AG04449 (cell line): ENCODE measurements at regions not wholly inside any gene's neighbourhood (a gene's known extent, or its start where the extent isn't known, plus 50 kb on each side); places are given as distances from the start of the nearest gene placed in this dataset.

Experiments
- CTCF ChIA-PET: fragments of 350-600 bp; formaldehyde crosslinking; extraction: SDS; loops from one replicate; lab custom pipeline; 2021; ENCODE audit warnings: antibody characterized with exemption; lab: Yijun Ruan, JAX
- POLR2A ChIA-PET: fragments of 400-600, 350-600 bp; formaldehyde crosslinking; extraction: SDS; loops from one replicate; lab custom pipeline; 2020; ENCODE audit warnings: antibody characterized with exemption, inconsistent platforms; lab: Yijun Ruan, JAX
- DNase-seq: peaks from one replicate; pipeline ENCODE4 v3.0.0-alpha.2; 2010; ENCODE audit warnings: low read depth, low spot score
- H3K4me3 ChIP-seq: 2 replicates; pipeline ENCODE4 v1.5.1; 2011; ENCODE audit warnings: low read depth, mild to moderate bottlenecking, control low read depth, low read length
- CTCF ChIP-seq: IDR thresholded peaks from one replicate; pipeline ENCODE4 v1.5.1; 2011; ENCODE audit warnings: mild to moderate bottlenecking, moderate library complexity, low read length, control low read depth, inconsistent platforms; ENCODE audit not compliant: insufficient read depth; ENCODE audit errors: missing control alignments

GRCh38 chr1:22350171-22350923 is 101.3 kb upstream of the ZBTB40 start:
- no peak overlapping the region for H3K4me3 ChIP-seq
- CTCF ChIA-PET, result no interaction called here
- POLR2A ChIA-PET, result no interaction called here

GRCh38 chr1:22350924-22351767 is 100.5 kb upstream of the ZBTB40 start:
- CTCF ChIA-PET, result no interaction called here
- TF ChIP-seq CTCF, result no peak
- no peak overlapping the region for H3K4me3 ChIP-seq
- POLR2A ChIA-PET, result no interaction called here
- no peak for DNase-seq

More at GRCh38 chr1:22350171-22350923, 101.3 kb upstream of the ZBTB40 start:
- DNase-seq, result no peak
- TF ChIP-seq CTCF, result no peak

GRCh38 chr1:22351768-22352080 is 99.9 kb upstream of the ZBTB40 start:
- CTCF ChIA-PET, result no interaction called here
- TF ChIP-seq CTCF, result no peak
- no peak for DNase-seq
- no peak overlapping the region for H3K4me3 ChIP-seq
- POLR2A ChIA-PET, result no interaction called here

- CTCF ChIA-PET, result no interaction called here
- TF ChIP-seq CTCF, result no peak
- POLR2A ChIA-PET, result no interaction called here
- no peak overlapping the region for H3K4me3 ChIP-seq
- no peak for DNase-seq
These were observed 99.3 kb upstream of the ZBTB40 start for GRCh38 chr1:22352355-22352754.

GRCh38 chr1:22352896-22353295 is 98.8 kb upstream of the ZBTB40 start:
- TF ChIP-seq CTCF, result no peak
- no peak for DNase-seq
- no peak overlapping the region for H3K4me3 ChIP-seq
- CTCF ChIA-PET, result no interaction called here
- POLR2A ChIA-PET, result no interaction called here

- CTCF ChIA-PET, result interaction anchor here (1.0 kb wide), 1 partner anchor 254 kb away, joined by 3 read pairs; no protein-coding TSS in a partner anchor
- POLR2A ChIA-PET, result no interaction called here
- DNase-seq, result no peak
- H3K4me3 ChIP-seq, result no peak overlapping the region
- no peak for TF ChIP-seq CTCF
These were observed 92.2 kb upstream of the ZBTB40 start for GRCh38 chr1:22359427-22359826.
